GM12864 (cell line): ENCODE measurements at regions not wholly inside any gene's neighbourhood (a gene's known extent, or its start where the extent isn't known, plus 50 kb on each side); places are given as distances from the start of the nearest gene placed in this dataset.

Experiments used
- DNase-seq: peaks from one replicate; pipeline ENCODE4 v3.0.0-alpha.2; 2011; ENCODE audit warnings: low read depth
- H3K4me3 ChIP-seq: 2 replicates; pipeline ENCODE4 v1.5.1; 2011; ENCODE audit warnings: mild to moderate bottlenecking, low read depth, low read length, control low read depth
- TF ChIP-seq, protein P1 (sequence below): IDR thresholded peaks from 2 replicates; pipeline ENCODE4 v1.5.1; 2011; ENCODE audit warnings: low read depth, mild to moderate bottlenecking, moderate library complexity, low read length, control low read depth, inconsistent platforms; ENCODE audit errors: missing control alignments

DNA sequence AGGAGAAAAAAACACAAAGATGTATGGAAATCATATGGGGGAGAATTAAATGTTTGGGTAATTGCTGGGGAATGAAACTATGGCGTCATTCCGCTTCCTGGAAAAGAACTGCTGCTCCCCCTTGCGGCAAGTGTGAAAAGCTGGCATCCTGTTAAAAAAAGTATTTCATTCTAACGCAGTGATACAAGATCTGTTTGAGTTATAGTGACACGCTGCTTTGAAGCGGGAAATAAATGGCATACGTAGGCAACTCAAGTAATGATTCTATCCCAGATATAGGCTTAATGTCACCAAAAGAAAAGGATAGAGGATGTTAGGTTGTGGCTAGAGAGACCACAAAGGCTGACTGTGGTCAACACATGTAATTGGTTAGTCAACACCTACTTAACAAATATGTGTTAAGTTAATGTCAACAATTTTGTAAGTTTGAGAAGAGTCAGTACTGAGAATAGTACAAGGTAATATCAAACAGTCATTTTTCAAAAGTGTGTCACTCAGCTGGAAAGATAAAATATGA, 70.2 kb upstream of the ALDH1A1 start:
- TF ChIP-seq, protein P1, sequence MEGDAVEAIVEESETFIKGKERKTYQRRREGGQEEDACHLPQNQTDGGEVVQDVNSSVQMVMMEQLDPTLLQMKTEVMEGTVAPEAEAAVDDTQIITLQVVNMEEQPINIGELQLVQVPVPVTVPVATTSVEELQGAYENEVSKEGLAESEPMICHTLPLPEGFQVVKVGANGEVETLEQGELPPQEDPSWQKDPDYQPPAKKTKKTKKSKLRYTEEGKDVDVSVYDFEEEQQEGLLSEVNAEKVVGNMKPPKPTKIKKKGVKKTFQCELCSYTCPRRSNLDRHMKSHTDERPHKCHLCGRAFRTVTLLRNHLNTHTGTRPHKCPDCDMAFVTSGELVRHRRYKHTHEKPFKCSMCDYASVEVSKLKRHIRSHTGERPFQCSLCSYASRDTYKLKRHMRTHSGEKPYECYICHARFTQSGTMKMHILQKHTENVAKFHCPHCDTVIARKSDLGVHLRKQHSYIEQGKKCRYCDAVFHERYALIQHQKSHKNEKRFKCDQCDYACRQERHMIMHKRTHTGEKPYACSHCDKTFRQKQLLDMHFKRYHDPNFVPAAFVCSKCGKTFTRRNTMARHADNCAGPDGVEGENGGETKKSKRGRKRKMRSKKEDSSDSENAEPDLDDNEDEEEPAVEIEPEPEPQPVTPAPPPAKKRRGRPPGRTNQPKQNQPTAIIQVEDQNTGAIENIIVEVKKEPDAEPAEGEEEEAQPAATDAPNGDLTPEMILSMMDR: peak; percentile 82
- DNase-seq: peak; percentile 22
- no peak overlapping the region for H3K4me3 ChIP-seq

DNA sequence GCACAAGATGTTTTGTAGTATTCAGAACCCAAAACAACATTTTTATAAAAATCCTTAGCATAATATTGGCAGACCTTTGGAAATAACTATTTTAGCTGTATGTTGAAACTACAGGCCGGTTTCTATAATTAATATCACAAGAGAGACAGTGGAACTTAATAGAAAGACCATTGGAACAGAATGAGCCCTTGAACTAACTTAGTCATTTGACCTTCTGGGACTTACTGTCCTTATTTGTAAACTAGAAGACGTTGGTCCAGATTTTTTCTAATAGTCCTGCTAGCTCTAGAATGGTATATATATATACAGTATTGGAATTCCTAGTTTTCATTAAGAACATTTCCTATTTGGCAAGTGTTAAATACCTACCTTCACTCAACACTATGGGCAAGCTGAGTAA, 69.5 kb upstream of the ALDH1A1 start:
- no peak for DNase-seq
- no peak overlapping the region for H3K4me3 ChIP-seq
- TF ChIP-seq, protein P1: no peak

DNA sequence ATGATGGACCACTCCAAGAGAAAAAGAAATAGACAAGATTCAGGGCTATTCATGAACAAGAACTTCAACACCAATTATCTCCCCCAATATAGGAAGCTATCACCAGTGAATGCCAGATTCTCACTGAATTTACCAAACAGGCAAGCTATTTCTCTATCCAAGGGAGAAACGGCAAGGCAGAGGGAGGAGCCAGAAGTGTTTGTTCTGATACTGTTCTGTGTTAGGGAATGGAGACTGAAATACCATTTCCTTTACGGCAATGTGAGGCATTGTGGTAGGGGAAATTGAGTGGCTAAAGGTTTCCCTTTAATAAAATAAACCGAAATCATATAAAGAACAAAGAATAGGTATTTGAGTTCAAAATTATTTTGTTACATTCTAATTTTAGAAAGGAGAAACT, 68.0 kb upstream of the ALDH1A1 start:
- no peak overlapping the region for H3K4me3 ChIP-seq
- TF ChIP-seq, protein P1: no peak
- DNase-seq: no peak

DNA sequence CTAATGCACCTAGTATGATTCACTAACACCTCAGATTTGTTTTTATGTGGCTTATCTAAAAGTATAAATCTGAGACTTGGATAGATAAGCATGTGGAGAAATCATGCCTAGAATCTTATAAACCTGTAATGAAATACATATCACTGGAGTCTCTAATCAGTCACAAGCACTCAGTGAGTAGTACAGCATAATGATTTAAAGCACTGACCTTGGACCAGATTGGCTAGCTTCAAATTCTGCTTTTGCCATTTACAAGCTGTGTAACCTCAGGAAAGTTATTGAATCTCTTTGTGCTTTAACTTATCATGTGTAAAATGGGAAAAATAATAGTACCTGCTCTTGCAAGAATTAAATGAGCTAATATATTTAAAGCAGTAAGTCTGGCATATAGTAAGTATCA, 61.2 kb upstream of the ALDH1A1 start:
- H3K4me3 ChIP-seq: no peak overlapping the region
- TF ChIP-seq, protein P1: no peak
- DNase-seq: no peak

DNA sequence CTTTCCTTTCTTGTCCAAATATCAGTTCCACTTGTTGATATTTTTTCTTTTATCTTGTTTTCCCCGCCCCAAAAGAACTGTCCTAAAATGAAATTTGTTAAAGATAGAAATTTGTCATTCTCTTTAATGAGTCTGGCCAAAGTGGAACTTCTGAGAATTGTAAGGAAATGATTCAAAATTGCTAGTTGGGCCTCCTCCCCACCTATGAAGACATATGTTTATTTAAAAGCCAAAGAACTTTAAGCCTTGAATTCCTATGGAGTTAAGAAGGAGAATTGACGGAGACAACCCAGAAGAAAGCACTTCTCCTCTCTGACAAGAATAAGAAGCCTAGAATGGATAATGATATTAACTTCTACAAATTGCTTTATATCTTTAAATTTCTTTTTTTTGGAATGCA, 59.1 kb upstream of the ALDH1A1 start:
- TF ChIP-seq, protein P1: no peak
- H3K4me3 ChIP-seq: no peak overlapping the region
- DNase-seq: no peak

DNA sequence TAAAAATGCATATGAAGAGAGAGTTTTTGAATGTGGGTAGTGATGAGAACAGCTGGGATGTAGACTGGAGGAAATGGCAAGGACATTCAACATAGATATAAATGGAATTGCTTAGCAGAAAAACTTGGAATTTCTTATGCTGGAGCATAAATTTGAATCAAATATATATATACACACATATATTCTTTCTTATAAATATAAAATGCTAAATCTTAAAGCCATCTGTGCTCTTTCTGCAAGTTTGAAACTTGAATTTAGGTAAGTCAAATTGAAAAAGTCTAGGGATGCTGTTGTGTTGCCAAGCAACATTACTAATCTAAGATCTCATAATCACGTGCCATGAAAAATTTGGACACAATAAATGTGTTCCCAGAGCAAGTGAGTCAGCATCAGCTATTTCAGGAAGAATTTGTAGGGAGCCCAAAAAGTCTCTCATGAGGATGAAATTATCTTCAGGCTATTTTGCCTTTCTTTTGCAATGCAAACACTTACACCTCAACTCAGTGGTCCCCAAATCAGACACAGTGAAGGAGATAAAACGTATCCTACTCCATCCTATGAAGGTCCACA, 58.4 kb upstream of the ALDH1A1 start:
- H3K4me3 ChIP-seq: no peak overlapping the region
- TF ChIP-seq, protein P1: no peak
- DNase-seq: no peak

DNA sequence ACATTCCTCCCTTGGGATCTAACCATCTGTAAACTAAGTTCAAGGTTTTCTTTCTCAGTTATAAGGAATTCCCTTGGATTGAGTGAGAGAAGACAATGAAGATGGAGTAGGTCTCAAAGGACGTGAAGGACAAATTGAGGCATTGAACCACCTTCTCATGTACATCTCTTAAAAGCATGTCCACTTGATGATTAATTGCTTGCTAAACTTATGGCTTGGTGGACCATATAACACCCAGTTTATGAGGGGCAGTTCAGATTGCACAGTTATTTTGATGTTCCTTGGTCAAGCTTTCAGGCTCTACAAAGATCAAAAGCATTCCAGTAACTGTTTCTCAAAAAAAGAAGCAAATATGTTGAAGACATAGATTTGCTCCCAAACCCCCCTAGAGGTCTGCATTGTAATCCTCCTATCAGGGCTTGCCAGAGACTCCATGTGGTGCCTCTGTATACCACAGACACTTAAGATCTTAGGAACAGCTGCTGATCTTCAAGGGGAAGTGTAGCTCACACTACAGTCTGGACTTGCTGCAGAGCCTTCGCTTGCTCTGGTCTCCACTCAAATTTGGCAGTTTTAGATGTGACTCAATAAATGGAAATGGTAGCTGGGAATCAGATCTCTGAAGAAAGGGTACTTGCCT, 56.9 kb upstream of the ALDH1A1 start:
- H3K4me3 ChIP-seq: no peak overlapping the region
- TF ChIP-seq, protein P1: no peak
- DNase-seq: no peak
